ENCODE measurements at regions not wholly inside any gene's neighbourhood (a gene's known extent, or its start where the extent isn't known, plus 50 kb on each side); places are given as distances from the start of the nearest gene placed in this dataset.

DNA sequence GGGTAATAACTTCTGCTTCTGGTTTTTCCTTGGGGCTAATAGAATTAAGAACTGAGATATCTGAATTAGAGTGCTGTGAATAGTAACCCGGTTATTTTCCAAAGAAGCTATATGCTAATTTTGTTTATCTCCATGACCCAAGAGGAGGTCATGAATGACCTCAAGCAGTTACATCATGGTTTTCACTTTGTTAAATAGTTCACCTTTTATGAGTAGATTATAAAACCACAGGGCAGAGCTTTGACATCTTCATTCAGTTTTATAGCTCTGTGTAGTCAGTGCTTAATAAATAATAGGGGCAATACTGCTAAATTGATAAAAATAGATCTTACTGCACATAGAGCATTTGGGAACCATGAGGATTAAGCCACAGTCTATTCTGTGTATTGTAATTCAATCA lies 462.2 kb downstream of the LRIG3 start:
- no peak for TF ChIP-seq CTCF (IDR thresholded peaks at IDR 0.05; ENCODE audit: borderline replicate concordance, extremely low read depth, low read length, poor library complexity, severe bottlenecking)
- TF ChIP-seq EZH2 (IDR thresholded peaks at IDR 0.05; ENCODE audit: borderline replicate concordance, low read depth, low read length, severe bottlenecking), result no peak
